ENCODE measurements at regions not wholly inside any gene's neighbourhood (a gene's known extent, or its start where the extent isn't known, plus 50 kb on each side); places are given as distances from the start of the nearest gene placed in this dataset.

GRCh38 chr13:31031482-31031881 is 99.0 kb downstream of the TEX26 start:
- TF ChIP-seq E4F1 (IDR thresholded peaks at IDR 0.05; ENCODE audit: borderline replicate concordance, partially characterized antibody), result no peak
- no peak for TF ChIP-seq MAX (IDR thresholded peaks at IDR 0.05; ENCODE audit: low read depth, low read length)
- no peak for TF ChIP-seq PAX8 (IDR thresholded peaks at IDR 0.05)
- TF ChIP-seq ZNF622 (IDR thresholded peaks at IDR 0.05), result no peak
- TF ChIP-seq POLR2AphosphoS5 (IDR thresholded peaks at IDR 0.05; ENCODE audit: low read length), result no peak
- no peak for TF ChIP-seq TARDBP (IDR thresholded peaks at IDR 0.05; ENCODE audit: borderline replicate concordance)
- TF ChIP-seq USF2 (IDR thresholded peaks at IDR 0.05; ENCODE audit: borderline replicate concordance, low read depth, low read length), result no peak
- no peak for TF ChIP-seq JUND (IDR thresholded peaks at IDR 0.05; ENCODE audit: low read depth, low read length)

Measured in GM12878 (cell line).